ENCODE measurements at regions not wholly inside any gene's neighbourhood (a gene's known extent, or its start where the extent isn't known, plus 50 kb on each side); places are given as distances from the start of the nearest gene placed in this dataset.

- no peak for DNase-seq (ENCODE audit: low spot score)
Measured at GRCh38 chr7:106808967-106809635, 56.0 kb upstream of the PIK3CG start.

- no peak for DNase-seq (ENCODE audit: low spot score)
Measured at GRCh38 chr7:106811472-106811871, 53.6 kb upstream of the PIK3CG start.

- DNase-seq (ENCODE audit: low spot score) = peak; percentile 13
Measured at GRCh38 chr7:106812027-106812643, 52.9 kb upstream of the PIK3CG start.

DNA sequence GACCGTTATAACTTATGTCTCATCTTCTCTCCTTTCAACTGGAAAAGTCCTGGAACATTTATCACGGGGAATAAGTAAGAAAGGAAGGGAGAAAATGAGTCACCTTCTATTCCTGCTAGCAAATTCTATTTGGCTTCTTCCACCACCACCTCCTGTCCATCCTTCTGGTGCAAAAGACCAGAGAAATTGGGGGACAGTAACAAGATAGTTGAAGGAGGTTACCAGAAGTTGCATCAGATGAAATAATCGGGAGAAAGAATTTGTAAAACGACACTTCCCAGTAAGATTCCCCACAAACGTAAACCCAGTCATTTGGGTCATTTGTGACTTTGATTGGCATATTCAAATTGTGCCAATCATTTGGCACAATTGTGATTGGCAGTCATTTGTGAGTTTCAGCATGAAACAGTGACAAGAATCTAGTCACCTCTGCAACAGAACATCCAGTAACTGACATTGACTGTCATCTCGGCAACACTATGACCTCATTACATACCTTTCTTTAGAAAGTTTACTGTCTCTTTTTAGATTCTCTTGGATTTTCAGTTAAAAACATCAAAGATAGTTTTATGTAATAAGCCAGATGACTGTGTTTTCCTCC, 51.3 kb upstream of the PIK3CG start:
- no peak for DNase-seq (ENCODE audit: low spot score)

DNA sequence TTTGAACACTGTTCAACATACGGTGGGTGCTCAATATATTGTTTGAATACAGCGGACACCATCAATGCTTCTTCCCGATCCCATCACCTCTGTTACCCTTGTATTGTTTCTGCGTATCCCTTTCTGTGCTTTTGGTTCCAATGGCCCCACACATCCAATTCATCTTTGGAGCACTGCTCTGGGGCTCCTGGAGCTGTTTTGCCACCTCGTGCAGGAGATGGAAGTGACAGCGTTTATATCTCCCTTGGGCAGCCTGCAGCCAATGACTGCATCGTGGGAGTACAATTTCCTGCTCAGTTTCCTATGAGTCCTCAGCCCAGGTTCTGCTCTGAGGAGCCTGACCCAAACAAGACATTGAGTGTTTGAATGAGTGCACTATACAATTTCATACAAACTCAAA, 50.2 kb upstream of the PIK3CG start:
- DNase-seq (ENCODE audit: low spot score) = no peak

Data from NAMALWA (cell line).